DND-41 (cell line): ENCODE measurements at regions not wholly inside any gene's neighbourhood (a gene's known extent, or its start where the extent isn't known, plus 50 kb on each side); places are given as distances from the start of the nearest gene placed in this dataset.

Experiments used
- CTCF ChIP-seq: IDR thresholded peaks from 2 replicates; pipeline ENCODE4 v1.5.1; 2012; ENCODE audit warnings: borderline replicate concordance, low read length, moderate library complexity, mild to moderate bottlenecking; ENCODE audit not compliant: poor library complexity, severe bottlenecking; ENCODE audit errors: extremely low read depth
- EZH2 ChIP-seq: IDR thresholded peaks from 3 replicates; pipeline ENCODE4 v1.6.1; 2012; ENCODE audit warnings: borderline replicate concordance, low read depth, mild to moderate bottlenecking, moderate library complexity, low read length, inconsistent platforms; ENCODE audit not compliant: severe bottlenecking

GRCh38 chr1:217026531-217026930, 303.3 kb upstream of the ESRRG start:
- TF ChIP-seq CTCF (no peak), EZH2 (no peak)
